Kidney (tissue), 13 donors: ENCODE measurements at regions not wholly inside any gene's neighbourhood (a gene's known extent, or its start where the extent isn't known, plus 50 kb on each side); places are given as distances from the start of the nearest gene placed in this dataset.
A peak's percentile ranks its signal among the peaks of the same experiment; 100 is the strongest.

Experiments
- DNase-seq, 5 donors: peaks; one replicate each; pipeline ENCODE4 v3.0.0-alpha.2; 2013 to 2020
- FAIRE-seq: peaks from 2 replicates; lab custom pipeline; 2012; peaks lifted over from hg19 to GRCh38; lab: Jason Lieb, UNC
- H3K27ac ChIP-seq, 2 donors: one replicate each; pipeline ENCODE4 v1.7.0; 2013; ENCODE audit warnings: low read depth in 2 of 2, low read length in 2 of 2, inconsistent platforms in 1 of 2
- H3K27me3 ChIP-seq: one replicate; pipeline ENCODE4 v1.7.1; 2013; ENCODE audit warnings: low read length, inconsistent platforms; ENCODE audit not compliant: control insufficient read depth, insufficient read depth
- H3K36me3 ChIP-seq, 3 donors: one replicate each; pipeline versions ENCODE4 v1.7.0 to v1.7.1; 2013; ENCODE audit warnings: low read length in 3 of 3, control low read depth in 1 of 3, inconsistent platforms in 1 of 3; ENCODE audit not compliant: insufficient read depth in 3 of 3, control insufficient read depth in 2 of 3
- H3K4me1 ChIP-seq, 3 donors: one replicate each; pipeline versions ENCODE4 v1.7.0 to v1.7.1; 2013; ENCODE audit warnings: low read length in 3 of 3, inconsistent platforms in 1 of 3, low read depth in 1 of 3; ENCODE audit not compliant: control insufficient read depth in 2 of 3, insufficient read depth in 2 of 3
- H3K4me3 ChIP-seq, 3 donors: one replicate each; pipeline versions ENCODE4 v1.7.0 to v1.8.1; 2013; ENCODE audit warnings: low read length in 3 of 3, control low read depth in 1 of 3, inconsistent platforms in 1 of 3
- H3K9ac ChIP-seq, 3 donors: one replicate each; pipeline versions ENCODE4 v1.7.0 to v1.7.1; 2013; ENCODE audit warnings: low read length in 3 of 3, control low read depth in 1 of 3, inconsistent platforms in 1 of 3
- H3K9me3 ChIP-seq, 3 donors: one replicate each; pipeline versions ENCODE4 v1.7.0 to v1.7.1; 2013; ENCODE audit warnings: low read length in 3 of 3, control low read depth in 1 of 3, inconsistent platforms in 1 of 3; ENCODE audit not compliant: control insufficient read depth in 2 of 3, insufficient read depth in 1 of 3
- CTCF ChIP-seq: IDR thresholded peaks from 3 replicates; pipeline ENCODE4 v1.5.1; 2012; ENCODE audit warnings: mild to moderate bottlenecking, moderate library complexity, borderline replicate concordance; ENCODE audit not compliant: insufficient read depth; ENCODE audit errors: extremely low read depth
- intact Hi-C: fragments of 100-400 bp; cut with DNase I; formaldehyde crosslinking; loops from one replicate; pipeline ENCODE4 v1.11.1; 2022
- donor health status: control.
- donor health status: control.
- donor health status: control.
- donor health status: control.
- donor health status: control.
- donor health status: DM: yes; HTN: yes; CAD: no.
- donor health status: Normal renal cell carcinoma (clear cell type).

GRCh38 chrX:99001286-99001685 lies 1408.8 kb downstream of the PCDH19 start:
- intact Hi-C loops: no loop called here
- Histone ChIP-seq H3K9me3 (no peaks in the 10 kb centered on the region), H3K4me3 (no peak overlapping the region), H3K27me3 (no peaks in the 10 kb centered on the region), H3K27ac (no peak overlapping the region), H3K4me1 (no peaks in the 10 kb centered on the region), H3K9ac (no peak overlapping the region), H3K36me3 (no peaks in the 10 kb centered on the region)
- no peak for TF ChIP-seq CTCF
- FAIRE-seq: no peak
- no peak for DNase-seq

GRCh38 chrX:98962996-98963395 lies 1447.1 kb downstream of the PCDH19 start:
- Histone ChIP-seq H3K4me3 (no peak overlapping the region), H3K36me3 (no peaks in the 10 kb centered on the region), H3K27me3 (no peaks in the 10 kb centered on the region), H3K4me1 (no peaks in the 10 kb centered on the region), H3K9me3 (no peaks in the 10 kb centered on the region), H3K9ac (no peak overlapping the region), H3K27ac (no peak overlapping the region)
- intact Hi-C loops: no loop called here
- no peak for TF ChIP-seq CTCF
- no peak for FAIRE-seq
- no peak for DNase-seq

- no peak for DNase-seq
- Histone ChIP-seq H3K9ac (no peak overlapping the region), H3K27me3 (no peaks in the 10 kb centered on the region), H3K27ac (no peak overlapping the region), H3K4me3 (no peak overlapping the region), H3K4me1 (no peaks in the 10 kb centered on the region), H3K36me3 (no peaks in the 10 kb centered on the region), H3K9me3 (no peaks in the 10 kb centered on the region)
- FAIRE-seq: no peak
- no peak for TF ChIP-seq CTCF
- intact Hi-C loops: no loop called here
Observed at GRCh38 chrX:98956014-98956413, 1454.1 kb downstream of the PCDH19 start.

- Histone ChIP-seq H3K27ac (no peak overlapping the region), H3K4me1 (no peaks in the 10 kb centered on the region), H3K9ac (no peak overlapping the region), H3K27me3 (no peaks in the 10 kb centered on the region), H3K4me3 (no peak overlapping the region), H3K36me3 (no peaks in the 10 kb centered on the region), H3K9me3 (no peaks in the 10 kb centered on the region)
- DNase-seq (peak in 2 of 5 donors; percentile 5 to 28), FAIRE-seq (no peak)
- intact Hi-C loops: no loop called here
- TF ChIP-seq CTCF: no peak
Observed at GRCh38 chrX:98939456-98939855, 1470.6 kb downstream of the PCDH19 start.
